OCI-LY1 (cell line): ENCODE measurements at regions not wholly inside any gene's neighbourhood (a gene's known extent, or its start where the extent isn't known, plus 50 kb on each side); places are given as distances from the start of the nearest gene placed in this dataset.

Source experiments
- H2AFZ ChIP-seq: fragments of 200-600 bp; sonication (generic), shearing (Covaris generic); 2 replicates; pipeline ENCODE4 v1.6.0; 2014; ENCODE audit warnings: antibody characterized with exemption, mild to moderate bottlenecking, low read length
- H3F3A ChIP-seq: fragments of 200-600 bp; sonication (generic), shearing (Covaris generic); 2 replicates; pipeline ENCODE4 v1.6.0; 2014; ENCODE audit warnings: mild to moderate bottlenecking, antibody characterized with exemption, low read length, moderate library complexity; ENCODE audit not compliant: insufficient read depth
- H3K27ac ChIP-seq: fragments of 200-600 bp; sonication (generic); 2 replicates; pipeline ENCODE4 v1.5.1; 2014; ENCODE audit warnings: low read length, mixed run types, mild to moderate bottlenecking, low read depth; ENCODE audit not compliant: poor library complexity, severe bottlenecking
- H3K27me3 ChIP-seq: fragments of 200-600 bp; sonication (generic); 2 replicates; pipeline ENCODE4 v1.6.0; 2014; ENCODE audit warnings: antibody characterized with exemption, mild to moderate bottlenecking, low read length, moderate library complexity; ENCODE audit not compliant: insufficient read depth
- H3K36me3 ChIP-seq: fragments of 200-600 bp; sonication (generic); 2 replicates; pipeline ENCODE4 v1.6.1; 2014; ENCODE audit warnings: mild to moderate bottlenecking, antibody characterized with exemption, low read length, moderate library complexity, mixed read lengths; ENCODE audit not compliant: insufficient read depth
- H3K4me1 ChIP-seq: fragments of 200-600 bp; sonication (generic); 2 replicates; pipeline ENCODE4 v1.5.1; 2014; ENCODE audit warnings: mild to moderate bottlenecking, low read length, moderate library complexity; ENCODE audit not compliant: insufficient read depth, severe bottlenecking
- H3K4me2 ChIP-seq: fragments of 200-600 bp; sonication (generic), shearing (Covaris generic); 2 replicates; pipeline ENCODE4 v1.6.1; 2014; ENCODE audit warnings: low read length
- H3K4me3 ChIP-seq: fragments of 200-600 bp; sonication (generic); 2 replicates; pipeline ENCODE4 v1.5.1; 2014; ENCODE audit warnings: low read length, low read depth, mild to moderate bottlenecking, mixed read lengths; ENCODE audit not compliant: poor library complexity, severe bottlenecking
- H3K79me2 ChIP-seq: fragments of 200-600 bp; shearing (Covaris generic); 2 replicates; pipeline ENCODE4 v1.6.1; 2016; ENCODE audit warnings: mixed run types, low read length, mixed read lengths; ENCODE audit not compliant: insufficient read depth
- H3K9ac ChIP-seq: fragments of 200-600 bp; sonication (generic), shearing (Covaris generic); 2 replicates; pipeline ENCODE4 v1.6.1; 2014; ENCODE audit warnings: mild to moderate bottlenecking, low read length, mixed read lengths
- H3K9me2 ChIP-seq: fragments of 200-600 bp; sonication (generic), shearing (Covaris generic); 2 replicates; pipeline ENCODE4 v1.6.1; 2014; ENCODE audit warnings: low read depth, mild to moderate bottlenecking, low read length, mixed read lengths
- H3K9me3 ChIP-seq: fragments of 200-600 bp; shearing (Covaris generic); 2 replicates; pipeline ENCODE4 v1.6.1; 2014; ENCODE audit warnings: low read length, mixed read lengths
- H4K20me1 ChIP-seq: fragments of 200-600 bp; sonication (generic), shearing (Covaris generic); 2 replicates; pipeline ENCODE4 v1.6.0; 2016; ENCODE audit warnings: mild to moderate bottlenecking, low read length; ENCODE audit not compliant: insufficient read depth
- CTCF ChIP-seq: fragments of 200-600 bp; sonication (generic), shearing (Covaris generic); IDR thresholded peaks from 2 replicates; pipeline ENCODE4 v1.5.1; 2017; ENCODE audit warnings: mild to moderate bottlenecking, antibody characterized with exemption, low read length, moderate library complexity, mixed read lengths
- EZH2 ChIP-seq: fragments of 200-600 bp; sonication (generic), shearing (Covaris generic); IDR thresholded peaks from 2 replicates; pipeline ENCODE4 v1.8.0; 2017; ENCODE audit warnings: borderline replicate concordance, mixed run types, mild to moderate bottlenecking, antibody characterized with exemption, low read length, moderate library complexity, mixed read lengths

GRCh38 chr12:89117448-89118034 lies 234.8 kb downstream of the DUSP6 start:
- no peak overlapping the region for H3K4me2 ChIP-seq
- H3F3A ChIP-seq, result no peaks in the 10 kb centered on the region
- H3K4me3 ChIP-seq, result no peak overlapping the region
- no peak overlapping the region for H3K27ac ChIP-seq
- no peaks in the 10 kb centered on the region for H3K36me3 ChIP-seq
- no peak overlapping the region for H2AFZ ChIP-seq
- no peaks in the 10 kb centered on the region for H3K4me1 ChIP-seq
- H3K79me2 ChIP-seq, result no peaks in the 10 kb centered on the region
- H3K9me3 ChIP-seq, result no peaks in the 10 kb centered on the region
- no peak overlapping the region for H3K9ac ChIP-seq
- no peaks in the 10 kb centered on the region for H4K20me1 ChIP-seq
- H3K9me2 ChIP-seq, result no peaks in the 10 kb centered on the region
- H3K27me3 ChIP-seq, result no peaks in the 10 kb centered on the region
- TF ChIP-seq EZH2 (no peak), CTCF (no peak)

- H3K27me3 ChIP-seq, result no peaks in the 10 kb centered on the region
- H2AFZ ChIP-seq, result no peak overlapping the region
- H3F3A ChIP-seq, result no peaks in the 10 kb centered on the region
- TF ChIP-seq CTCF (no peak), EZH2 (no peak)
- no peak overlapping the region for H3K4me3 ChIP-seq
- H3K9me3 ChIP-seq, result no peaks in the 10 kb centered on the region
- no peak overlapping the region for H3K4me2 ChIP-seq
- no peaks in the 10 kb centered on the region for H3K36me3 ChIP-seq
- H3K4me1 ChIP-seq, result no peaks in the 10 kb centered on the region
- no peaks in the 10 kb centered on the region for H3K79me2 ChIP-seq
- H4K20me1 ChIP-seq, result no peaks in the 10 kb centered on the region
- no peak overlapping the region for H3K27ac ChIP-seq
- H3K9me2 ChIP-seq, result no peaks in the 10 kb centered on the region
- H3K9ac ChIP-seq, result no peak overlapping the region
These were observed 240.3 kb downstream of the DUSP6 start for GRCh38 chr12:89111964-89112363.

- H3K4me3 ChIP-seq, result no peak overlapping the region
These were observed 244.0 kb downstream of the DUSP6 start for GRCh38 chr12:89108265-89108664.

More at GRCh38 chr12:89108265-89108664, 244.0 kb downstream of the DUSP6 start:
- Histone ChIP-seq H3K27ac (no peak overlapping the region), H3K4me1 (no peaks in the 10 kb centered on the region), H3K9ac (no peak overlapping the region), H3K9me3 (no peaks in the 10 kb centered on the region), H4K20me1 (no peaks in the 10 kb centered on the region), H3K9me2 (no peaks in the 10 kb centered on the region), H3F3A (no peaks in the 10 kb centered on the region), H3K4me2 (no peak overlapping the region), H3K79me2 (no peaks in the 10 kb centered on the region), H3K27me3 (no peaks in the 10 kb centered on the region), H3K36me3 (no peaks in the 10 kb centered on the region), H2AFZ (no peak overlapping the region)
- TF ChIP-seq EZH2, result no peak
- no peak for TF ChIP-seq CTCF
